ENCODE measurements at regions not wholly inside any gene's neighbourhood (a gene's known extent, or its start where the extent isn't known, plus 50 kb on each side); places are given as distances from the start of the nearest gene placed in this dataset.

GRCh38 chr18:78396756-78397155 is 582.9 kb upstream of the SALL3 start:
- WGBS, 2 experiments (ENCODE audit: low coverage in 1 of 2, low lambda C conversion rate in 2 of 2, missing lambda C conversion rate in 2 of 2): 56 to 66% methylated on average over 10 of the region's 10 CpGs
- H3K9ac ChIP-seq: no peak overlapping the region
- H4K20me1 ChIP-seq (ENCODE audit: insufficient read depth): no peaks in the 10 kb centered on the region
- H3F3A ChIP-seq (ENCODE audit: insufficient read depth): no peaks in the 10 kb centered on the region
- in situ Hi-C loops (cut with MboI): no loop called here
- no peak overlapping the region for H2AFZ ChIP-seq
- TF ChIP-seq EZH2phosphoT487 (IDR thresholded peaks at IDR 0.05; ENCODE audit: insufficient read depth, low read depth) (no peak), EZH2 (IDR thresholded peaks at IDR 0.05; ENCODE audit: insufficient read depth, poor library complexity, severe bottlenecking) (no peak)
- no peaks in the 10 kb centered on the region for H3K27me3 ChIP-seq (replicated peaks; ENCODE audit: insufficient read depth)
- H3K27ac ChIP-seq: no peak overlapping the region
- no peaks in the 10 kb centered on the region for H3K9me3 ChIP-seq (ENCODE audit: low read depth)
- no peaks in the 10 kb centered on the region for H3K79me2 ChIP-seq (ENCODE audit: insufficient read depth)
- no peaks in the 10 kb centered on the region for H3K36me3 ChIP-seq (ENCODE audit: low read depth)
- no peak overlapping the region for H3K4me2 ChIP-seq (ENCODE audit: unreplicated experiment)
- no peak for DNase-seq
- H3K9me2 ChIP-seq (ENCODE audit: insufficient read depth): no peaks in the 10 kb centered on the region
- H3K4me1 ChIP-seq (ENCODE audit: insufficient read depth): no peaks in the 10 kb centered on the region
- no peak overlapping the region for H3K4me3 ChIP-seq

GRCh38 chr18:78399992-78400503 is 579.6 kb upstream of the SALL3 start:
- Histone ChIP-seq H3K9me2 (ENCODE audit: insufficient read depth) (no peaks in the 10 kb centered on the region), H3F3A (ENCODE audit: insufficient read depth) (no peaks in the 10 kb centered on the region), H3K27ac (no peak overlapping the region), H3K9me3 (ENCODE audit: low read depth) (no peaks in the 10 kb centered on the region), H3K4me2 (ENCODE audit: unreplicated experiment) (no peak overlapping the region), H3K27me3 (replicated peaks; ENCODE audit: insufficient read depth) (no peaks in the 10 kb centered on the region), H3K79me2 (ENCODE audit: insufficient read depth) (no peaks in the 10 kb centered on the region), H3K4me3 (no peak overlapping the region), H3K9ac (no peak overlapping the region), H2AFZ (no peak overlapping the region), H4K20me1 (ENCODE audit: insufficient read depth) (no peaks in the 10 kb centered on the region), H3K4me1 (ENCODE audit: insufficient read depth) (no peaks in the 10 kb centered on the region), H3K36me3 (ENCODE audit: low read depth) (no peaks in the 10 kb centered on the region)
- in situ Hi-C loops (cut with MboI): no loop called here
- 46 to 47% methylated on average over 25 of the region's 25 CpGs for WGBS, 2 experiments (ENCODE audit: low coverage in 1 of 2, low lambda C conversion rate in 2 of 2, missing lambda C conversion rate in 2 of 2)
- TF ChIP-seq EZH2phosphoT487 (IDR thresholded peaks at IDR 0.05; ENCODE audit: insufficient read depth, low read depth) (no peak), EZH2 (IDR thresholded peaks at IDR 0.05; ENCODE audit: insufficient read depth, poor library complexity, severe bottlenecking) (no peak)
- DNase-seq: no peak

GRCh38 chr18:78402440-78402839 is 577.2 kb upstream of the SALL3 start:
- in situ Hi-C loops (cut with MboI): no loop called here
- Histone ChIP-seq H3K4me1 (ENCODE audit: insufficient read depth) (no peaks in the 10 kb centered on the region), H3K27me3 (replicated peaks; ENCODE audit: insufficient read depth) (no peaks in the 10 kb centered on the region), H3K4me2 (ENCODE audit: unreplicated experiment) (no peak overlapping the region), H3K9me2 (ENCODE audit: insufficient read depth) (no peaks in the 10 kb centered on the region), H3F3A (ENCODE audit: insufficient read depth) (no peaks in the 10 kb centered on the region), H3K9ac (no peak overlapping the region), H4K20me1 (ENCODE audit: insufficient read depth) (no peaks in the 10 kb centered on the region), H3K9me3 (ENCODE audit: low read depth) (no peaks in the 10 kb centered on the region), H3K36me3 (ENCODE audit: low read depth) (no peaks in the 10 kb centered on the region), H3K79me2 (ENCODE audit: insufficient read depth) (no peaks in the 10 kb centered on the region), H3K4me3 (no peak overlapping the region), H2AFZ (no peak overlapping the region), H3K27ac (no peak overlapping the region)
- TF ChIP-seq EZH2 (IDR thresholded peaks at IDR 0.05; ENCODE audit: insufficient read depth, poor library complexity, severe bottlenecking) (no peak), EZH2phosphoT487 (IDR thresholded peaks at IDR 0.05; ENCODE audit: insufficient read depth, low read depth) (no peak)
- no peak for DNase-seq
- WGBS, 2 experiments (ENCODE audit: low coverage in 1 of 2, low lambda C conversion rate in 2 of 2, missing lambda C conversion rate in 2 of 2): 27 to 30% methylated on average over 7 of the region's 7 CpGs

- no peaks in the 10 kb centered on the region for H3K79me2 ChIP-seq (ENCODE audit: insufficient read depth)
- no peaks in the 10 kb centered on the region for H3K4me1 ChIP-seq (ENCODE audit: insufficient read depth)
- 30 to 35% methylated on average over 7 of the region's 7 CpGs for WGBS, 2 experiments (ENCODE audit: low coverage in 1 of 2, low lambda C conversion rate in 2 of 2, missing lambda C conversion rate in 2 of 2)
- H3K9me2 ChIP-seq (ENCODE audit: insufficient read depth): no peaks in the 10 kb centered on the region
- H4K20me1 ChIP-seq (ENCODE audit: insufficient read depth): no peaks in the 10 kb centered on the region
- H3K4me2 ChIP-seq (ENCODE audit: unreplicated experiment): no peak overlapping the region
- TF ChIP-seq EZH2phosphoT487 (IDR thresholded peaks at IDR 0.05; ENCODE audit: insufficient read depth, low read depth): no peak
- no peak for TF ChIP-seq EZH2 (IDR thresholded peaks at IDR 0.05; ENCODE audit: insufficient read depth, poor library complexity, severe bottlenecking)
- no peak overlapping the region for H3K27ac ChIP-seq
- H2AFZ ChIP-seq: no peak overlapping the region
- H3K4me3 ChIP-seq: no peak overlapping the region
- no peaks in the 10 kb centered on the region for H3K36me3 ChIP-seq (ENCODE audit: low read depth)
- no peak overlapping the region for H3K9ac ChIP-seq
- DNase-seq: no peak
- H3K9me3 ChIP-seq (ENCODE audit: low read depth): no peaks in the 10 kb centered on the region
- H3F3A ChIP-seq (ENCODE audit: insufficient read depth): no peaks in the 10 kb centered on the region
- H3K27me3 ChIP-seq (replicated peaks; ENCODE audit: insufficient read depth): no peaks in the 10 kb centered on the region
- in situ Hi-C loops (cut with MboI): no loop called here
Observed at GRCh38 chr18:78402966-78403365, 576.7 kb upstream of the SALL3 start.

- Histone ChIP-seq H3K36me3 (ENCODE audit: low read depth) (no peaks in the 10 kb centered on the region), H3K9me2 (ENCODE audit: insufficient read depth) (no peaks in the 10 kb centered on the region), H3K79me2 (ENCODE audit: insufficient read depth) (no peaks in the 10 kb centered on the region), H3K4me1 (ENCODE audit: insufficient read depth) (no peaks in the 10 kb centered on the region), H3F3A (ENCODE audit: insufficient read depth) (no peaks in the 10 kb centered on the region), H3K9ac (no peak overlapping the region), H3K4me3 (no peak overlapping the region), H4K20me1 (ENCODE audit: insufficient read depth) (no peaks in the 10 kb centered on the region), H3K27ac (no peak overlapping the region), H2AFZ (no peak overlapping the region), H3K27me3 (replicated peaks; ENCODE audit: insufficient read depth) (no peaks in the 10 kb centered on the region), H3K9me3 (ENCODE audit: low read depth) (no peaks in the 10 kb centered on the region), H3K4me2 (ENCODE audit: unreplicated experiment) (no peak overlapping the region)
- no peak for DNase-seq
- in situ Hi-C loops (cut with MboI): no loop called here
- TF ChIP-seq EZH2 (IDR thresholded peaks at IDR 0.05; ENCODE audit: insufficient read depth, poor library complexity, severe bottlenecking): no peak
- TF ChIP-seq EZH2phosphoT487 (IDR thresholded peaks at IDR 0.05; ENCODE audit: insufficient read depth, low read depth): no peak
- 14 to 29% methylated on average over 9 of the region's 9 CpGs for WGBS, 2 experiments (ENCODE audit: low coverage in 1 of 2, low lambda C conversion rate in 2 of 2, missing lambda C conversion rate in 2 of 2)
Observed at GRCh38 chr18:78403371-78403770, 576.2 kb upstream of the SALL3 start.
